H1 (cell line): ENCODE measurements at regions not wholly inside any gene's neighbourhood (a gene's known extent, or its start where the extent isn't known, plus 50 kb on each side); places are given as distances from the start of the nearest gene placed in this dataset.

Experiments
- EGR1 ChIP-seq: IDR thresholded peaks from 2 replicates; pipeline ENCODE4 v1.6.1; 2011; ENCODE audit warnings: low read depth, low read length, borderline replicate concordance
- EP300 ChIP-seq, 2 experiments: IDR thresholded peaks; 1 replicate in 1 of 2; 2 replicates in 1 of 2; pipeline ENCODE4 v1.6.1; 2011 to 2012; ENCODE audit warnings: low read depth in 2 of 2, low read length in 2 of 2, mild to moderate bottlenecking in 2 of 2, borderline replicate concordance in 1 of 2, inconsistent platforms in 1 of 2, moderate library complexity in 1 of 2
- RBBP5 ChIP-seq: IDR thresholded peaks from 2 replicates; pipeline ENCODE4 v1.7.1; 2012; ENCODE audit warnings: low read depth, mild to moderate bottlenecking, inconsistent platforms, low read length, moderate library complexity, borderline replicate concordance
- SIN3A ChIP-seq, 2 experiments: IDR thresholded peaks in 1 of 2; conservative IDR thresholded peaks in 1 of 2; 2 replicates each; pipeline ENCODE4 v1.6.1; 2011 to 2012; ENCODE audit warnings: low read length in 2 of 2, improper control_type of control experiment in 1 of 2, low read depth in 1 of 2, mild to moderate bottlenecking in 1 of 2
- TF ChIP-seq, protein P1 (sequence below): fragments of 300-600 bp; sonication (generic); IDR thresholded peaks from 2 replicates; pipeline ENCODE4 v1.7.1; 2012; ENCODE audit warnings: low read length, moderate library complexity, mild to moderate bottlenecking, inconsistent platforms; ENCODE audit not compliant: insufficient replicate concordance

DNA sequence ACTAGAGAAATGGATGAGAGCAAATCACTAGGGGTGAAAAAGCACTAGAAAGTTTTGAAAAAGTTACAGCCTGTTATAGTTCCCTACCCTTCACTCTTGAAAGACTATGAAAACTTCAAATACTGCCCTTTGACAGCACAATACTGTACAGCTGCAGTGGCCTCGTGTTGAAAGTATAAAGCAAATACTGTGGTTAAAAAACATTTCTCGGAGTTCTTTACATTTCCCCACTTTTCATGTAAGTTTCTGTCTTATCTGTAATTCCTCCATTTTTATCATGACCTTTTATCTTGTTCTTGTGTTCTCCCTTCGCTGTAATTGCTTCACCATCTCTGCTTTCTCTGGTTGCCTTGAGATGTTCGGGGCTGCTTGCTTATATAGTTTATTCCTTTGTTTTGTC lies 423.8 kb upstream of the CFAP20DC start (continued):
- TF ChIP-seq, protein P1, sequence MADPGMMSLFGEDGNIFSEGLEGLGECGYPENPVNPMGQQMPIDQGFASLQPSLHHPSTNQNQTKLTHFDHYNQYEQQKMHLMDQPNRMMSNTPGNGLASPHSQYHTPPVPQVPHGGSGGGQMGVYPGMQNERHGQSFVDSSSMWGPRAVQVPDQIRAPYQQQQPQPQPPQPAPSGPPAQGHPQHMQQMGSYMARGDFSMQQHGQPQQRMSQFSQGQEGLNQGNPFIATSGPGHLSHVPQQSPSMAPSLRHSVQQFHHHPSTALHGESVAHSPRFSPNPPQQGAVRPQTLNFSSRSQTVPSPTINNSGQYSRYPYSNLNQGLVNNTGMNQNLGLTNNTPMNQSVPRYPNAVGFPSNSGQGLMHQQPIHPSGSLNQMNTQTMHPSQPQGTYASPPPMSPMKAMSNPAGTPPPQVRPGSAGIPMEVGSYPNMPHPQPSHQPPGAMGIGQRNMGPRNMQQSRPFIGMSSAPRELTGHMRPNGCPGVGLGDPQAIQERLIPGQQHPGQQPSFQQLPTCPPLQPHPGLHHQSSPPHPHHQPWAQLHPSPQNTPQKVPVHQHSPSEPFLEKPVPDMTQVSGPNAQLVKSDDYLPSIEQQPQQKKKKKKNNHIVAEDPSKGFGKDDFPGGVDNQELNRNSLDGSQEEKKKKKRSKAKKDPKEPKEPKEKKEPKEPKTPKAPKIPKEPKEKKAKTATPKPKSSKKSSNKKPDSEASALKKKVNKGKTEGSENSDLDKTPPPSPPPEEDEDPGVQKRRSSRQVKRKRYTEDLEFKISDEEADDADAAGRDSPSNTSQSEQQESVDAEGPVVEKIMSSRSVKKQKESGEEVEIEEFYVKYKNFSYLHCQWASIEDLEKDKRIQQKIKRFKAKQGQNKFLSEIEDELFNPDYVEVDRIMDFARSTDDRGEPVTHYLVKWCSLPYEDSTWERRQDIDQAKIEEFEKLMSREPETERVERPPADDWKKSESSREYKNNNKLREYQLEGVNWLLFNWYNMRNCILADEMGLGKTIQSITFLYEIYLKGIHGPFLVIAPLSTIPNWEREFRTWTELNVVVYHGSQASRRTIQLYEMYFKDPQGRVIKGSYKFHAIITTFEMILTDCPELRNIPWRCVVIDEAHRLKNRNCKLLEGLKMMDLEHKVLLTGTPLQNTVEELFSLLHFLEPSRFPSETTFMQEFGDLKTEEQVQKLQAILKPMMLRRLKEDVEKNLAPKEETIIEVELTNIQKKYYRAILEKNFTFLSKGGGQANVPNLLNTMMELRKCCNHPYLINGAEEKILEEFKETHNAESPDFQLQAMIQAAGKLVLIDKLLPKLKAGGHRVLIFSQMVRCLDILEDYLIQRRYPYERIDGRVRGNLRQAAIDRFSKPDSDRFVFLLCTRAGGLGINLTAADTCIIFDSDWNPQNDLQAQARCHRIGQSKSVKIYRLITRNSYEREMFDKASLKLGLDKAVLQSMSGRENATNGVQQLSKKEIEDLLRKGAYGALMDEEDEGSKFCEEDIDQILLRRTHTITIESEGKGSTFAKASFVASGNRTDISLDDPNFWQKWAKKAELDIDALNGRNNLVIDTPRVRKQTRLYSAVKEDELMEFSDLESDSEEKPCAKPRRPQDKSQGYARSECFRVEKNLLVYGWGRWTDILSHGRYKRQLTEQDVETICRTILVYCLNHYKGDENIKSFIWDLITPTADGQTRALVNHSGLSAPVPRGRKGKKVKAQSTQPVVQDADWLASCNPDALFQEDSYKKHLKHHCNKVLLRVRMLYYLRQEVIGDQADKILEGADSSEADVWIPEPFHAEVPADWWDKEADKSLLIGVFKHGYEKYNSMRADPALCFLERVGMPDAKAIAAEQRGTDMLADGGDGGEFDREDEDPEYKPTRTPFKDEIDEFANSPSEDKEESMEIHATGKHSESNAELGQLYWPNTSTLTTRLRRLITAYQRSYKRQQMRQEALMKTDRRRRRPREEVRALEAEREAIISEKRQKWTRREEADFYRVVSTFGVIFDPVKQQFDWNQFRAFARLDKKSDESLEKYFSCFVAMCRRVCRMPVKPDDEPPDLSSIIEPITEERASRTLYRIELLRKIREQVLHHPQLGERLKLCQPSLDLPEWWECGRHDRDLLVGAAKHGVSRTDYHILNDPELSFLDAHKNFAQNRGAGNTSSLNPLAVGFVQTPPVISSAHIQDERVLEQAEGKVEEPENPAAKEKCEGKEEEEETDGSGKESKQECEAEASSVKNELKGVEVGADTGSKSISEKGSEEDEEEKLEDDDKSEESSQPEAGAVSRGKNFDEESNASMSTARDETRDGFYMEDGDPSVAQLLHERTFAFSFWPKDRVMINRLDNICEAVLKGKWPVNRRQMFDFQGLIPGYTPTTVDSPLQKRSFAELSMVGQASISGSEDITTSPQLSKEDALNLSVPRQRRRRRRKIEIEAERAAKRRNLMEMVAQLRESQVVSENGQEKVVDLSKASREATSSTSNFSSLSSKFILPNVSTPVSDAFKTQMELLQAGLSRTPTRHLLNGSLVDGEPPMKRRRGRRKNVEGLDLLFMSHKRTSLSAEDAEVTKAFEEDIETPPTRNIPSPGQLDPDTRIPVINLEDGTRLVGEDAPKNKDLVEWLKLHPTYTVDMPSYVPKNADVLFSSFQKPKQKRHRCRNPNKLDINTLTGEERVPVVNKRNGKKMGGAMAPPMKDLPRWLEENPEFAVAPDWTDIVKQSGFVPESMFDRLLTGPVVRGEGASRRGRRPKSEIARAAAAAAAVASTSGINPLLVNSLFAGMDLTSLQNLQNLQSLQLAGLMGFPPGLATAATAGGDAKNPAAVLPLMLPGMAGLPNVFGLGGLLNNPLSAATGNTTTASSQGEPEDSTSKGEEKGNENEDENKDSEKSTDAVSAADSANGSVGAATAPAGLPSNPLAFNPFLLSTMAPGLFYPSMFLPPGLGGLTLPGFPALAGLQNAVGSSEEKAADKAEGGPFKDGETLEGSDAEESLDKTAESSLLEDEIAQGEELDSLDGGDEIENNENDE, result no peak
- TF ChIP-seq EGR1, result no peak
- TF ChIP-seq RBBP5, result no peak
- no peak for TF ChIP-seq SIN3A (conservative IDR thresholded peaks at IDR 0.05 in 1 of 2, IDR thresholded peaks at IDR 0.05 in 1 of 2; ENCODE audit: low read depth in 1 of 2, low read length in 2 of 2)
- no peak for TF ChIP-seq EP300 (IDR thresholded peaks at IDR 0.05; ENCODE audit: borderline replicate concordance in 1 of 2, low read depth in 2 of 2, low read length in 2 of 2)
- TF ChIP-seq, all 59 proteins: peak for 0
